Gastrocnemius medialis (tissue), 4 donors: ENCODE measurements at regions not wholly inside any gene's neighbourhood (a gene's known extent, or its start where the extent isn't known, plus 50 kb on each side); places are given as distances from the start of the nearest gene placed in this dataset.

ENCODE experiments used
- POLR2A ChIP-seq, 2 donors: fragments of 450-650 bp; IDR thresholded peaks; one replicate each; pipeline ENCODE4 v1.6.1; 2017; ENCODE audit warnings: antibody characterized with exemption in 2 of 2, mild to moderate bottlenecking in 2 of 2, moderate library complexity in 2 of 2
- TF ChIP-seq, protein P1 (sequence below), 5 experiments: fragments of 450-650 bp in 3 of 5; fragments of 200-600 bp in 2 of 5; sonication (generic) in 2 of 5; IDR thresholded peaks in 4 of 5; conservative IDR thresholded peaks in 1 of 5; 1 replicate in 4 of 5; 2 replicates in 1 of 5; pipeline ENCODE4 v1.5.1; 2016 to 2019; ENCODE audit warnings: antibody characterized with exemption in 5 of 5, mild to moderate bottlenecking in 3 of 5, moderate library complexity in 3 of 5

DNA sequence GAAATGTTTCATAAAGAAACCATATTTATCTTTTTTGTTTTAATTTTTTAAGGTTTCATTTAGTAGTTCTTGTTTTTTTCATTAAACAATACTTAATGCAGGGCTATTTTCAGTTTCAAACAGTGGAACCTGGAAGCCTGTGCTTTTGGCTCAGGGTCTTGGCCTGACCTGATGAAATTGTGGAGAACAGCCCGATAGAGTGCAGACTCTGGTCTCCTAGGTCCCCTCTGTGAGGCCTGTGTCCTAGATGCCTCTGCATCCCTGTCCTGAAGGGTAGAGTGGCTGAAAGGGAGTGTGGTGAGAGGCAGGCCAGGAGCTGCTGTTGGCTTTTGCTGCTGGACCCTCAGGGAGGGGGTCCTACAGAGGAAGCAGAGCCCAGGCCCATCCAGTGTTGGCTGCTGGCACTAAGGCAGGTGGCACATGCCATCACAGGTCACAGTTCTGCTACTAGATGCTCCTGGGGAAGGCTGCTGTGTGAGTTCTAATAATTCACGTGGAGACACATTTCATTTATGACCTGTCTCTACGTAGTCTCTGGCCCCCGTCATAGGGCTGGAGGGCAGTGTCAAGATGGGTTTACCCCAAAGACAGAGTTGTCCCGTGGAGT, 201.0 kb upstream of the COPS8 start:
- TF ChIP-seq, protein P1, sequence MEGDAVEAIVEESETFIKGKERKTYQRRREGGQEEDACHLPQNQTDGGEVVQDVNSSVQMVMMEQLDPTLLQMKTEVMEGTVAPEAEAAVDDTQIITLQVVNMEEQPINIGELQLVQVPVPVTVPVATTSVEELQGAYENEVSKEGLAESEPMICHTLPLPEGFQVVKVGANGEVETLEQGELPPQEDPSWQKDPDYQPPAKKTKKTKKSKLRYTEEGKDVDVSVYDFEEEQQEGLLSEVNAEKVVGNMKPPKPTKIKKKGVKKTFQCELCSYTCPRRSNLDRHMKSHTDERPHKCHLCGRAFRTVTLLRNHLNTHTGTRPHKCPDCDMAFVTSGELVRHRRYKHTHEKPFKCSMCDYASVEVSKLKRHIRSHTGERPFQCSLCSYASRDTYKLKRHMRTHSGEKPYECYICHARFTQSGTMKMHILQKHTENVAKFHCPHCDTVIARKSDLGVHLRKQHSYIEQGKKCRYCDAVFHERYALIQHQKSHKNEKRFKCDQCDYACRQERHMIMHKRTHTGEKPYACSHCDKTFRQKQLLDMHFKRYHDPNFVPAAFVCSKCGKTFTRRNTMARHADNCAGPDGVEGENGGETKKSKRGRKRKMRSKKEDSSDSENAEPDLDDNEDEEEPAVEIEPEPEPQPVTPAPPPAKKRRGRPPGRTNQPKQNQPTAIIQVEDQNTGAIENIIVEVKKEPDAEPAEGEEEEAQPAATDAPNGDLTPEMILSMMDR (IDR thresholded peaks at IDR 0.05 in 4 of 5, conservative IDR thresholded peaks at IDR 0.05 in 1 of 5), result no peak
- no peak for TF ChIP-seq POLR2A (IDR thresholded peaks at IDR 0.05)
